ENCODE measurements at regions not wholly inside any gene's neighbourhood (a gene's known extent, or its start where the extent isn't known, plus 50 kb on each side); places are given as distances from the start of the nearest gene placed in this dataset.
"Not testable (repeated sequence)": the region's sequence is repeated elsewhere in the genome, so short reads cannot be mapped to it uniquely, and the experiment has no call there.

GRCh38 chr7:51930834-51931233 lies 614.2 kb upstream of the COBL start:
- Mint-ChIP-seq H3K9me3 (peaks cover 52% of the 10 kb centered on the region), H3K4me1 (ENCODE audit: low read depth) (no peaks in the 10 kb centered on the region), H3K27me3 (ENCODE audit: low read depth) (no peaks in the 10 kb centered on the region), H3K27ac (no peak overlapping the region), H3K36me3 (ENCODE audit: low read depth) (no peaks in the 10 kb centered on the region), H3K4me3 (ENCODE audit: low read depth) (no peak overlapping the region)
- intact Hi-C loops (cut with micrococcal nuclease), result no loop called here
- no peak for DNase-seq (ENCODE audit: low spot score)

DNA sequence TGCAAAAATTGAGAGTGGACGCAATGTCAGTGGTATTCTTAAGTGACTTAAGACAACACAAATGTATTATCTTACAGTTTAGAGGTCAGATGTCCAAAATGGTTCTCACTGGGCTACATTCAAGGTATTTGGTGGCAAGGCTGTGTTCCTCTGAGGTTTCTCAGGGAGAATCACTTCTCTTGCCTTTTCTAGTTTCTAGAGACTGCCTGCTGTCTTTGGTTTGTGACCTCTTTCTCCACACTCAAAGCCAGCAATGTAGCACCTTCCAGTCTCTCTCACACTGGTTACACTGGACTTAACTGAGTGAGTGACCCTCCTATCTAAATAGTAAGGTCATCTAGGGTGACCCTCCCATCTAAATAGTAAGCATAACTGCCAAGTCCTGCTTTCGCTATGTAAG lies 613.2 kb upstream of the COBL start:
- peaks cover 55% of the 10 kb centered on the region for H3K9me3 Mint-ChIP-seq
- H3K4me3 Mint-ChIP-seq (ENCODE audit: low read depth), result no peak overlapping the region
- H3K36me3 Mint-ChIP-seq (ENCODE audit: low read depth), result no peaks in the 10 kb centered on the region
- H3K27ac Mint-ChIP-seq, result no peak overlapping the region
- no peak for DNase-seq (ENCODE audit: low spot score)
- H3K27me3 Mint-ChIP-seq (ENCODE audit: low read depth), result no peaks in the 10 kb centered on the region
- intact Hi-C loops (cut with micrococcal nuclease), result no loop called here
- H3K4me1 Mint-ChIP-seq (ENCODE audit: low read depth), result no peaks in the 10 kb centered on the region

DNA sequence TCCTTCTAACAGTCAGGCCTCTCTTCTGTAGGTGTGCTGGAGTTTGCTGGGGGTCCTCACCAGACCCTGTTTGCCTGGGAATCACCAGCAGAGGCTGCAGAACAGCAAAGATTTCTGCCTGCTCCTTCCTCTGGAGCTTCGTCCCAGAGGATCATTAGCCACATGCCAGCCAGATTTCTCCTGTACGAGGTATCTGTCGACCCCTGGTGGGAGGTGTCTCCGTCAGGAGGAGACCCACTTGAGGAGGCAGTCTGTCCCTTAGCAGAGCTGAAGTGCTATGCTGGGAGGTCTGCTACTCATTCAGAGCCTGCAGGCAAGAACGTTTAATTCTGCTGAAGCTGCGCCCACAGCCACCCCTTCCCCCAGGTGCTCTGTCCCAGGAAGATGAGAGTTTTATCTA lies 611.1 kb upstream of the COBL start:
- Mint-ChIP-seq H3K4me3 (ENCODE audit: low read depth) (no peak overlapping the region), H3K27me3 (ENCODE audit: low read depth) (no peaks in the 10 kb centered on the region), H3K27ac (no peak overlapping the region), H3K36me3 (ENCODE audit: low read depth) (no peaks in the 10 kb centered on the region), H3K4me1 (ENCODE audit: low read depth) (no peaks in the 10 kb centered on the region), H3K9me3 (peaks cover 60% of the 10 kb centered on the region)
- intact Hi-C loops (cut with micrococcal nuclease), result no loop called here
- no peak for DNase-seq (ENCODE audit: low spot score)

GRCh38 chr7:51918581-51918980 lies 602.0 kb upstream of the COBL start:
- no peak overlapping the region for H3K27ac Mint-ChIP-seq
- no peak overlapping the region for H3K4me3 Mint-ChIP-seq (ENCODE audit: low read depth)
- intact Hi-C loops (cut with micrococcal nuclease), result no loop called here
- H3K4me1 Mint-ChIP-seq (ENCODE audit: low read depth), result no peaks in the 10 kb centered on the region
- DNase-seq (ENCODE audit: low spot score), result no peak
- H3K9me3 Mint-ChIP-seq, result peaks cover 40% of the 10 kb centered on the region
- no peaks in the 10 kb centered on the region for H3K36me3 Mint-ChIP-seq (ENCODE audit: low read depth)
- no peaks in the 10 kb centered on the region for H3K27me3 Mint-ChIP-seq (ENCODE audit: low read depth)

- H3K9me3 Mint-ChIP-seq, result peaks cover 45% of the 10 kb centered on the region
- intact Hi-C loops (cut with micrococcal nuclease), result no loop called here
- no peaks in the 10 kb centered on the region for H3K27me3 Mint-ChIP-seq (ENCODE audit: low read depth)
- H3K4me3 Mint-ChIP-seq (ENCODE audit: low read depth), result no peak overlapping the region
- no peaks in the 10 kb centered on the region for H3K4me1 Mint-ChIP-seq (ENCODE audit: low read depth)
- H3K27ac Mint-ChIP-seq, result no peak overlapping the region
- no peaks in the 10 kb centered on the region for H3K36me3 Mint-ChIP-seq (ENCODE audit: low read depth)
- DNase-seq (ENCODE audit: low spot score), result no peak
Observed at GRCh38 chr7:51901489-51901840, 584.9 kb upstream of the COBL start.

- DNase-seq (ENCODE audit: low spot score); intact Hi-C loops (cut with micrococcal nuclease); H3K36me3 Mint-ChIP-seq (ENCODE audit: low read depth); H3K27me3 Mint-ChIP-seq (ENCODE audit: low read depth); H3K4me3 Mint-ChIP-seq (ENCODE audit: low read depth); H3K27ac Mint-ChIP-seq; H3K4me1 Mint-ChIP-seq (ENCODE audit: low read depth): not testable (repeated sequence)
- H3K9me3 Mint-ChIP-seq, result peaks cover 46% of the 10 kb centered on the region
Observed at GRCh38 chr7:51900755-51901488, 584.3 kb upstream of the COBL start.

DNA sequence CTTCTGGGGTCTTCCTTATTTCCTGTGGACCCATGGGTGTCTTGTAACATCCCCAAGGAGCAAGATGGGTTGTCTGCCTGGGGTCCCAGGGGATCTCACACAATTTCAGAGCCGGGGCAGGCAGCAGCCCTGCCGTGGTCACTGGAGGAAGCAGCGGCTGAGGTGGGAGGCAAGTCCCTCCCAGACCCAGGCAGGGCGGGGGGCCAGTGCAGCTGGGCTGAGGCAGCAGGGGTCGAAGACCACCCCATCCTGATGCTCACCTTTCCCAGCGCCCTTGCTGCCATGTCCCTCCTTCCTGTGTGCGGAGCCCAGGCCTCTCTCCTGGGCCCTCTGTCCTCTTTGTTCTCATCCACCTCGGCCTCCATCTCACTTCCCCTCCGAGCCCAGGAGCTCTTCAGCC lies 583.0 kb upstream of the COBL start:
- DNase-seq (ENCODE audit: low spot score), result no peak
- H3K27me3 Mint-ChIP-seq (ENCODE audit: low read depth), result no peaks in the 10 kb centered on the region
- H3K9me3 Mint-ChIP-seq, result peaks cover 39% of the 10 kb centered on the region
- H3K27ac Mint-ChIP-seq, result no peak overlapping the region
- H3K4me1 Mint-ChIP-seq (ENCODE audit: low read depth), result no peaks in the 10 kb centered on the region
- H3K4me3 Mint-ChIP-seq (ENCODE audit: low read depth), result no peak overlapping the region
- intact Hi-C loops (cut with micrococcal nuclease), result no loop called here
- no peaks in the 10 kb centered on the region for H3K36me3 Mint-ChIP-seq (ENCODE audit: low read depth)

DNA sequence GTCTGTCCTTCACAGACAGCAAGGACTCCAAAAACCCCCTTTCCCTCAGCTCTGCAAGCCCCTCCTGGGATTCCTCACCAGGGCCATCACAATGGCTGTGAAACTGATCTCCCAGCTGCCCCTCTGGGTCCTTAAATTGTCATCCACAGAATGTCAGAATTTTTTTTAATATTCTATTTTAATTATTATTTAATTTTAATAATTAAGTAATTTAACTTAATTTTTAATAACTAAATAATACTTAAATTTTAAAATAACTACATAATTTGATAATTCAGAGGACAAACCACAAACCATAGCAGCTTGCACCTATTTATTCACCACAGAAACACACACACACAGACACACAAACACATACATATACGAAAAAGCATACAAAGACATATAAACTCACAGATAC lies 565.8 kb upstream of the COBL start:
- Mint-ChIP-seq H3K27me3 (ENCODE audit: low read depth) (no peaks in the 10 kb centered on the region), H3K36me3 (ENCODE audit: low read depth) (no peaks in the 10 kb centered on the region), H3K9me3 (peaks cover 30% of the 10 kb centered on the region), H3K27ac (no peak overlapping the region), H3K4me3 (ENCODE audit: low read depth) (no peak overlapping the region), H3K4me1 (ENCODE audit: low read depth) (no peaks in the 10 kb centered on the region)
- intact Hi-C loops (cut with micrococcal nuclease), result no loop called here
- no peak for DNase-seq (ENCODE audit: low spot score)

- intact Hi-C loops (cut with micrococcal nuclease), result no loop called here
- H3K4me3 Mint-ChIP-seq (ENCODE audit: low read depth), result no peak overlapping the region
- no peak overlapping the region for H3K27ac Mint-ChIP-seq
- no peak for DNase-seq (ENCODE audit: low spot score)
- peaks cover 30% of the 10 kb centered on the region for H3K9me3 Mint-ChIP-seq
- no peaks in the 10 kb centered on the region for H3K27me3 Mint-ChIP-seq (ENCODE audit: low read depth)
- H3K36me3 Mint-ChIP-seq (ENCODE audit: low read depth), result no peaks in the 10 kb centered on the region
- no peaks in the 10 kb centered on the region for H3K4me1 Mint-ChIP-seq (ENCODE audit: low read depth)
Observed at GRCh38 chr7:51881309-51881708, 564.7 kb upstream of the COBL start.

DNA sequence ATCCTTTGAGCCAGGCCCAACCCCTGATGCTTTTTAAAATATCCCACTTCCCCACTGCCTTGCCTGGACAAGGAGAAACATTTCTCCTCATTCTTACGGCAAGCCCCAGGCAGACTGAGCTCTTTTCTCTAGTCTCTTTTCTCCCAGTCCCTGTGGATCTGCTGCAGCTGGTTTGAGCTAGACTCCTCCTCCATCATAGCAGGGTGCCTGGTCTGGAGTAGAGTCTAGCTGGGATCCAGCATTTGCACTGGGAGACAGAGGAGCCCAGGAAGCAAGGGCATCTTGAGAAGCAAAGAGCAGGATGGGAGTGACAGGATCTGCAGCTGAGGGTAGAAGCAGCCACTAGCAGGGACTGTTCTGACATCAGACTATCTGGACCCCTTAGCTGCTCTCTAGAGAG lies 562.3 kb upstream of the COBL start:
- Mint-ChIP-seq H3K27me3 (ENCODE audit: low read depth) (no peaks in the 10 kb centered on the region), H3K9me3 (peaks cover 14% of the 10 kb centered on the region), H3K4me1 (ENCODE audit: low read depth) (no peaks in the 10 kb centered on the region), H3K27ac (no peak overlapping the region), H3K4me3 (ENCODE audit: low read depth) (no peak overlapping the region), H3K36me3 (ENCODE audit: low read depth) (no peaks in the 10 kb centered on the region)
- DNase-seq (ENCODE audit: low spot score), result no peak
- intact Hi-C loops (cut with micrococcal nuclease), result no loop called here

DNA sequence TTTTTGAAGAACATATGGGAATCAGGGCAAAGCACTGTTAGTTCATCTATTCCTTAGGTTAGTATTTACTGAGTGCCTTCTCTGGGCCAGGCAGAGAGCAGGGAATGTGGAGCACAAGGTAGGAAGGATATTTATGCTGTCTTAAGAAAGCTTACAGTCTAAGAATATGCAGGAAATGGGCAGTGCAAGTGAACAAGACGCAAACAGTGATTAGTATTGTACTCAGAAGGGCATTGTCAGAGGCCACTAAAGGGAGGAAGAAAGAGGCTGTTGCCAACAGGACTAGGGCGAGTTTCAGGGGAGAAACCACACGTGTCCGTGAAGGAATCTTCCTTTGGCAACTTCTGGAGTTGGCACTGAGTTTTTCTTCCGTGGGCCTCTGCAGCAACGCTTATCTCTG lies 552.8 kb upstream of the COBL start:
- Mint-ChIP-seq H3K4me1 (ENCODE audit: low read depth) (no peaks in the 10 kb centered on the region), H3K9me3 (peaks cover 34% of the 10 kb centered on the region), H3K27me3 (ENCODE audit: low read depth) (no peaks in the 10 kb centered on the region), H3K27ac (no peak overlapping the region), H3K4me3 (ENCODE audit: low read depth) (no peak overlapping the region), H3K36me3 (ENCODE audit: low read depth) (no peaks in the 10 kb centered on the region)
- no peak for DNase-seq (ENCODE audit: low spot score)
- intact Hi-C loops (cut with micrococcal nuclease), result no loop called here

DNA sequence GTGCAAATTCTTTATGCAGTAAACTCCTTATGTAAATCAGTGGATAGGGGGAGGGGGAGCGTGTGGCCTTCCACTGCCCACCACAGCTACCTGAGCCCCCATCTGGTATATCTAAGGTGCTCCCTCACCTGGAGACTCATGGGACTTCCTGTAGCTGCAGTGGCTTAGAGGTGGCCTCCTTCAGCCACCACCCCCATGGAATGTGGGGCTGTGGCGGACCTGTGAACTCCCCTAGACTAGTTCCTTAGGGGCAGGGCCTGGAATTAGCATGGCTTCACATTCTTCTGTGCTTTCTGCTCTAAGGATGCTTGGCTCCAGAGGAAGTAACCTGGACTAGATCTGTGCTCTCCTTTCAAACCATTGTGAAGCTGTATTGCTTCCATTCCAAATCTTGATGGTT lies 550.5 kb upstream of the COBL start:
- Mint-ChIP-seq H3K36me3 (ENCODE audit: low read depth) (no peaks in the 10 kb centered on the region), H3K4me1 (ENCODE audit: low read depth) (no peaks in the 10 kb centered on the region), H3K9me3 (peaks cover 26% of the 10 kb centered on the region), H3K27ac (no peak overlapping the region), H3K4me3 (ENCODE audit: low read depth) (no peak overlapping the region), H3K27me3 (ENCODE audit: low read depth) (no peaks in the 10 kb centered on the region)
- intact Hi-C loops (cut with micrococcal nuclease), result no loop called here
- no peak for DNase-seq (ENCODE audit: low spot score)

- no peak for DNase-seq (ENCODE audit: low spot score)
- peaks cover 11% of the 10 kb centered on the region for H3K9me3 Mint-ChIP-seq
- no peaks in the 10 kb centered on the region for H3K27me3 Mint-ChIP-seq (ENCODE audit: low read depth)
- intact Hi-C loops (cut with micrococcal nuclease), result no loop called here
- H3K36me3 Mint-ChIP-seq (ENCODE audit: low read depth), result no peaks in the 10 kb centered on the region
- H3K27ac Mint-ChIP-seq, result no peak overlapping the region
- H3K4me3 Mint-ChIP-seq (ENCODE audit: low read depth), result no peak overlapping the region
- H3K4me1 Mint-ChIP-seq (ENCODE audit: low read depth), result no peaks in the 10 kb centered on the region
Observed at GRCh38 chr7:51860305-51860704, 543.7 kb upstream of the COBL start.

DNA sequence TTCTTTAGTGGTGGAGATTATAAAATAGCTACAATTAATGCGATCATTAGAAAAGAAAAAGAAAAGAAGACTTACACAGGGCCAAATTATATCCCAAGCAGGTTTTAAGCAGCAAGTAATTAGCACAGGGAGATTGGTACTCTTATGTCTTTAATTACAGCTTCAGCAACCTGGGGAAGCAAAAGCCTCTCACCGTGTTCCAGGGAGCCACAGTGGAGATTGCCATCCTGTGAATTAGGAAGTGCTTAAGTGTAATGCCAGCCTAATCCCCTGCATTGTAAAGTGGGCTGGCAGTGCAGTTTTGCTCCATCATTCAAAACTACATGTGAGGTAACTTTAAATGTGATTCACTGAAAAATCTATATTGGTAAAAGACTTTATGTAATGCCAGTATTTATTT lies 533.5 kb upstream of the COBL start:
- H3K9me3 Mint-ChIP-seq, result peaks cover 15% of the 10 kb centered on the region
- H3K4me3 Mint-ChIP-seq (ENCODE audit: low read depth), result no peak overlapping the region
- no peaks in the 10 kb centered on the region for H3K36me3 Mint-ChIP-seq (ENCODE audit: low read depth)
- intact Hi-C loops (cut with micrococcal nuclease), result no loop called here
- no peaks in the 10 kb centered on the region for H3K27me3 Mint-ChIP-seq (ENCODE audit: low read depth)
- no peak for DNase-seq (ENCODE audit: low spot score)
- no peak overlapping the region for H3K27ac Mint-ChIP-seq
- no peaks in the 10 kb centered on the region for H3K4me1 Mint-ChIP-seq (ENCODE audit: low read depth)

Data from activated T-helper 2 cell treated with anti-CD3 and anti-CD28 coated beads, Interferon-gamma antibody, Interleukin-2, Interleukin-4, amounts not matched to agents 10 μg/mL and 5 μg/mL and 100 μg/mL, durations not matched to agents 14 hours and 24 hours and 36 hours (primary cell).